Type B pancreatic cell (in vitro differentiated cells): ENCODE measurements at regions not wholly inside any gene's neighbourhood (a gene's known extent, or its start where the extent isn't known, plus 50 kb on each side); places are given as distances from the start of the nearest gene placed in this dataset.

ENCODE experiments used
- DNase-seq: peaks from one replicate; pipeline ENCODE4 v3.0.0; 2021; ENCODE audit warnings: mixed read lengths; ENCODE audit not compliant: unreplicated experiment; ENCODE audit errors: extremely low spot score
- H3K27ac Mint-ChIP-seq: 2 replicates; pipeline ENCODE4 v1.8.0; 2021; ENCODE audit warnings: mild to moderate bottlenecking, mixed read lengths
- H3K27me3 Mint-ChIP-seq: 2 replicates; pipeline ENCODE4 v1.8.0; 2021; ENCODE audit warnings: mixed read lengths
- H3K36me3 Mint-ChIP-seq: 2 replicates; pipeline ENCODE4 v1.8.0; 2021; ENCODE audit warnings: mixed read lengths
- H3K4me1 Mint-ChIP-seq: one replicate; pipeline ENCODE4 v1.8.0; 2021; ENCODE audit warnings: mixed read lengths; ENCODE audit not compliant: unreplicated experiment
- H3K4me3 Mint-ChIP-seq: 2 replicates; pipeline ENCODE4 v1.8.0; 2021; ENCODE audit warnings: mild to moderate bottlenecking, mixed read lengths
- H3K9me3 Mint-ChIP-seq: 2 replicates; pipeline ENCODE4 v1.8.0; 2021; ENCODE audit warnings: mixed read lengths
- TF ChIP-seq, protein P1 (sequence below): fragments of 200-600 bp; sonication (generic); conservative IDR thresholded peaks from 2 replicates; pipeline ENCODE4 v1.5.0; 2021; ENCODE audit warnings: antibody characterized with exemption, mild to moderate bottlenecking

GRCh38 chr1:5108740-5109139, 454.3 kb downstream of the AJAP1 start:
- TF ChIP-seq, protein P1, sequence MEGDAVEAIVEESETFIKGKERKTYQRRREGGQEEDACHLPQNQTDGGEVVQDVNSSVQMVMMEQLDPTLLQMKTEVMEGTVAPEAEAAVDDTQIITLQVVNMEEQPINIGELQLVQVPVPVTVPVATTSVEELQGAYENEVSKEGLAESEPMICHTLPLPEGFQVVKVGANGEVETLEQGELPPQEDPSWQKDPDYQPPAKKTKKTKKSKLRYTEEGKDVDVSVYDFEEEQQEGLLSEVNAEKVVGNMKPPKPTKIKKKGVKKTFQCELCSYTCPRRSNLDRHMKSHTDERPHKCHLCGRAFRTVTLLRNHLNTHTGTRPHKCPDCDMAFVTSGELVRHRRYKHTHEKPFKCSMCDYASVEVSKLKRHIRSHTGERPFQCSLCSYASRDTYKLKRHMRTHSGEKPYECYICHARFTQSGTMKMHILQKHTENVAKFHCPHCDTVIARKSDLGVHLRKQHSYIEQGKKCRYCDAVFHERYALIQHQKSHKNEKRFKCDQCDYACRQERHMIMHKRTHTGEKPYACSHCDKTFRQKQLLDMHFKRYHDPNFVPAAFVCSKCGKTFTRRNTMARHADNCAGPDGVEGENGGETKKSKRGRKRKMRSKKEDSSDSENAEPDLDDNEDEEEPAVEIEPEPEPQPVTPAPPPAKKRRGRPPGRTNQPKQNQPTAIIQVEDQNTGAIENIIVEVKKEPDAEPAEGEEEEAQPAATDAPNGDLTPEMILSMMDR = no peak
- Mint-ChIP-seq H3K27ac (peak overlapping the region; percentile 12), H3K4me3 (peak overlapping the region; percentile 24), H3K4me1 (no peaks in the 10 kb centered on the region), H3K36me3 (no peaks in the 10 kb centered on the region), H3K9me3 (no peaks in the 10 kb centered on the region), H3K27me3 (peaks cover 41% of the 10 kb centered on the region)
- no peak for DNase-seq

DNA sequence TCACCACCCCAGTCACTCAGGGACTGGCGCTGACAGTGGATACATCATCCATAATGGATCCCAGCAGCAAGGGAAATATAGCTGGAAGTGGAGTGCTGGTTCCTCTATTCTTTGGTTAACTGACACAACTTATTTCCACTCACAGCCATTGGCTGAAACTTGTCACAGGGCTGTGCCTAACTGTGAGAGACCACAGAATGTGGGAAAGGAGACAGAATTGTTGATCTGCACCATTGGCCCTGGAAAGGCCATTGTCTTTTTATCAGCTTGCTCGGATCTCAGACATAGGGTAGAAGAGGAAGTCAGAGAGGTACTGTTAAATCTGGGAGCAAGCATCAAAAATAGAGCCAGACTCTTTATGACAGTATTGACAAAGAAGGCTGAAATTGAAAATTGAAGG, 451.3 kb downstream of the AJAP1 start:
- Mint-ChIP-seq H3K9me3 (peaks cover 3% of the 10 kb centered on the region), H3K4me3 (no peak overlapping the region), H3K4me1 (no peaks in the 10 kb centered on the region), H3K27ac (no peak overlapping the region), H3K27me3 (peaks cover 17% of the 10 kb centered on the region), H3K36me3 (no peaks in the 10 kb centered on the region)
- no peak for DNase-seq
- TF ChIP-seq, protein P1 = no peak

DNA sequence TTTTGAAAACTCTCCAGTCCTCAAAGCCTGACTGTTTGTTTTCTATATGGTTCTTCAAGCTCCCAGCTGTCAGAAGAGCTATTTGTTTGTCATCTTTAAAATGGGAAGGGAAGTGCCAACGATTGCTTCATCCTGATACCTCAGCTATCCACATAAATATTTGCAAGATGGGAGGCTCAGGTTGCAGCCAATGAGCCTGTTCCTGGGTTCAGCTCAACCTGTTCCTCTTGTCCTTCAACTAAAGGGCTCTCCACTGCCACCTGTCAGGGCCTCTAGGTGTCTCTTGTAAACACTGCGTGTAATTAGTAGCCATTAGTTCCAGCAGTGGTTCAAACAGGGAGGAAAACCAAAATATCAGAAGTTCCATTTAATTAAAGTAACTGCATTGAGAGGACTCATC, 445.1 kb downstream of the AJAP1 start:
- no peaks in the 10 kb centered on the region for H3K36me3 Mint-ChIP-seq
- no peak for DNase-seq
- H3K4me1 Mint-ChIP-seq = peaks cover 5% of the 10 kb centered on the region
- H3K27me3 Mint-ChIP-seq = no peaks in the 10 kb centered on the region
- H3K9me3 Mint-ChIP-seq = peaks cover 3% of the 10 kb centered on the region
- H3K4me3 Mint-ChIP-seq = peak overlapping the region; percentile 29
- TF ChIP-seq, protein P1 = no peak
- H3K27ac Mint-ChIP-seq = peak overlapping the region; percentile 73

- peaks cover 5% of the 10 kb centered on the region for H3K4me1 Mint-ChIP-seq
- peaks cover 3% of the 10 kb centered on the region for H3K9me3 Mint-ChIP-seq
- DNase-seq = no peak
- TF ChIP-seq, protein P1 = no peak
- no peak overlapping the region for H3K4me3 Mint-ChIP-seq
- H3K27me3 Mint-ChIP-seq = no peaks in the 10 kb centered on the region
- H3K36me3 Mint-ChIP-seq = no peaks in the 10 kb centered on the region
- H3K27ac Mint-ChIP-seq = peak overlapping the region; percentile 73
These were observed 444.6 kb downstream of the AJAP1 start for GRCh38 chr1:5098981-5099385.

GRCh38 chr1:5093042-5093441, 438.6 kb downstream of the AJAP1 start:
- no peak for DNase-seq
- Mint-ChIP-seq H3K4me1 (no peaks in the 10 kb centered on the region), H3K36me3 (no peaks in the 10 kb centered on the region), H3K27me3 (no peaks in the 10 kb centered on the region), H3K4me3 (no peak overlapping the region), H3K27ac (no peak overlapping the region), H3K9me3 (no peaks in the 10 kb centered on the region)
- TF ChIP-seq, protein P1 = no peak

DNA sequence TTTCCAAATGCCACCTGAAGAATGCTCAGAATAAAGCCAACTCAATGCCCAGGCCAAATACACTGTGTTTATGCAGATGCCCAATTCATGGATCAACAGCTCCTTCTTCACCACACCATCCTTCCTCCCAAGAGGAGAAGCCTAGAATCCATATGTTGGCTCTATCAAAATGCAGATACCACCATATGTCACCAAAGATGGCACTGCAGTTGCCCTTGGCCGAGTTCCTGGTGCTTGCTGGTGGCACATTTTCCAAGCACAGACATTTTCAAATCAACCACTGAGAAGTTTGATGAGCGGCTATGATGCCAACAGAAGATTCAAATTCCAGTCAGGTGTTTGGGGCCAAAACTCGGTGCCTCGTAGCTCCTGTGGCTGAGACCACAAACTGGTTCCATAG, 430.3 kb downstream of the AJAP1 start:
- TF ChIP-seq, protein P1 = no peak
- Mint-ChIP-seq H3K27ac (no peak overlapping the region), H3K4me1 (no peaks in the 10 kb centered on the region), H3K36me3 (no peaks in the 10 kb centered on the region), H3K9me3 (no peaks in the 10 kb centered on the region), H3K4me3 (no peak overlapping the region), H3K27me3 (peaks cover 7% of the 10 kb centered on the region)
- no peak for DNase-seq
